MM.1S (cell line): ENCODE measurements at regions not wholly inside any gene's neighbourhood (a gene's known extent, or its start where the extent isn't known, plus 50 kb on each side); places are given as distances from the start of the nearest gene placed in this dataset.

ENCODE experiments used
- DNase-seq: peaks from one replicate; pipeline ENCODE4 v3.0.0-alpha.2; 2015
- H2AFZ ChIP-seq: fragments of 300-600 bp; sonication (generic); 2 replicates; pipeline ENCODE4 v1.6.0; 2016; ENCODE audit warnings: antibody characterized with exemption, low read length
- H3F3A ChIP-seq: fragments of 300-600 bp; sonication (generic); 2 replicates; pipeline ENCODE4 v1.6.1; 2016; ENCODE audit warnings: mild to moderate bottlenecking, antibody characterized with exemption, low read length, moderate library complexity, mixed read lengths; ENCODE audit not compliant: insufficient read depth
- H3K27ac ChIP-seq: fragments of 300-600 bp; sonication (generic); 2 replicates; pipeline ENCODE4 v1.5.1; 2016; ENCODE audit warnings: mild to moderate bottlenecking, low read length
- H3K27me3 ChIP-seq: fragments of 300-600 bp; sonication (generic); replicated peaks from 2 replicates; pipeline ENCODE4 v1.6.0; 2016; ENCODE audit warnings: low read length; ENCODE audit not compliant: insufficient read depth
- H3K36me3 ChIP-seq: fragments of 300-600 bp; sonication (generic); replicated peaks from 2 replicates; pipeline ENCODE4 v1.6.1; 2016; ENCODE audit warnings: mild to moderate bottlenecking, low read length, mixed read lengths; ENCODE audit not compliant: insufficient read depth
- H3K4me1 ChIP-seq: fragments of 300-600 bp; sonication (generic); 2 replicates; pipeline ENCODE4 v1.6.1; 2016; ENCODE audit warnings: low read length, mixed read lengths
- H3K4me2 ChIP-seq: fragments of 300-600 bp; sonication (generic); 2 replicates; pipeline ENCODE4 v1.6.0; 2016; ENCODE audit warnings: low read depth, low read length
- H3K4me3 ChIP-seq: fragments of 300-600 bp; sonication (generic); 2 replicates; pipeline ENCODE4 v1.5.1; 2016; ENCODE audit warnings: low read length, mixed read lengths
- H3K79me2 ChIP-seq: fragments of 300-600 bp; sonication (generic); 2 replicates; pipeline ENCODE4 v1.6.1; 2016; ENCODE audit warnings: mixed run types, low read length, mixed read lengths
- H3K9ac ChIP-seq: fragments of 300-600 bp; sonication (generic); 2 replicates; pipeline ENCODE4 v1.6.1; 2016; ENCODE audit warnings: low read length, mixed read lengths
- H3K9me2 ChIP-seq: fragments of 300-600 bp; sonication (generic); replicated peaks from 2 replicates; pipeline ENCODE4 v1.6.1; 2016; ENCODE audit warnings: mild to moderate bottlenecking, low read length, mixed read lengths; ENCODE audit not compliant: insufficient read depth
- H3K9me3 ChIP-seq: fragments of 300-600 bp; sonication (generic); replicated peaks from 2 replicates; pipeline ENCODE4 v1.6.1; 2016; ENCODE audit warnings: mild to moderate bottlenecking, low read length, mixed read lengths; ENCODE audit not compliant: insufficient read depth
- H4K20me1 ChIP-seq: fragments of 300-600 bp; sonication (generic); 2 replicates; pipeline ENCODE4 v1.6.1; 2016; ENCODE audit warnings: mild to moderate bottlenecking, low read length, moderate library complexity, mixed read lengths; ENCODE audit not compliant: insufficient read depth
- EZH2 ChIP-seq: fragments of 300-600 bp; sonication (generic); optimal IDR thresholded peaks from 2 replicates; pipeline ENCODE3; 2017; ENCODE audit warnings: low read depth, mild to moderate bottlenecking, antibody characterized with exemption, low read length, mixed read lengths
- EZH2phosphoT487 ChIP-seq: fragments of 300-600 bp; sonication (generic); IDR thresholded peaks from 2 replicates; pipeline ENCODE4 v1.6.1; 2018; ENCODE audit warnings: antibody characterized with exemption, low read length
- TF ChIP-seq, protein P1 (sequence below): fragments of 300-600 bp; sonication (generic); IDR thresholded peaks from 2 replicates; pipeline ENCODE4 v1.5.1; 2016; ENCODE audit warnings: antibody characterized with exemption, low read length, mixed read lengths

DNA sequence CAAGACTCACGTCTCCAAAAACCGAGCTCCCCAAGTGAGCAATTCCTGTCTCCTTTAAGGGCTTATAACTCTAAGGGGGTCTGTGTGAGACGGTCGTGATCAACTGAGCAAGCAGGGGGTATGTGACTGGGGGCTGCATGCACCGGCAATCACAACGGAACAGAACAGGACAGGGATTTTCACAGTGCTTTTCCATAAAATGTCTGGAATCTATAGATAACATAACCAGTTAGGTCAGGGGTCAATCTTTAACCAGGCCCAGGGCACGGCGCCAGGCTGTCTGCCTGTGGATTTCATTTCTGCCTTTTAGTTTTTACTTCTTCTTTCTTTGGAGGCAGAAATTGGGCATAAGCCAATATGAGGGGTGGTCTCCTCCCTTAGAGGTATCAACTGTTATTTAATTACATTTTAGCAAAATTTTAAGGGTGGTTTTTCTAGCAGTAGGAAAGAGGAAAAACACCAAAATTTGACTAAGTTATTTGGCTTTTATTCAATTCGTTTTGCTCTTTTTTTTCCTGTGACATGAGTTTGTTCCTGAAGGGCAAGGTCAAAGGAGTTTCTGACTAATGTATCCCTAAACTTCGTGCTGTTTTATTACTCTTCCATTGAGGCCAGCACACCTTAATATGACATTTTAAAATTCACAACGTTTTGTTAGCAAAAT lies 121.4 kb upstream of the SEC61G start:
- no peak for TF ChIP-seq EZH2phosphoT487
- no peak for TF ChIP-seq EZH2
- TF ChIP-seq, protein P1, sequence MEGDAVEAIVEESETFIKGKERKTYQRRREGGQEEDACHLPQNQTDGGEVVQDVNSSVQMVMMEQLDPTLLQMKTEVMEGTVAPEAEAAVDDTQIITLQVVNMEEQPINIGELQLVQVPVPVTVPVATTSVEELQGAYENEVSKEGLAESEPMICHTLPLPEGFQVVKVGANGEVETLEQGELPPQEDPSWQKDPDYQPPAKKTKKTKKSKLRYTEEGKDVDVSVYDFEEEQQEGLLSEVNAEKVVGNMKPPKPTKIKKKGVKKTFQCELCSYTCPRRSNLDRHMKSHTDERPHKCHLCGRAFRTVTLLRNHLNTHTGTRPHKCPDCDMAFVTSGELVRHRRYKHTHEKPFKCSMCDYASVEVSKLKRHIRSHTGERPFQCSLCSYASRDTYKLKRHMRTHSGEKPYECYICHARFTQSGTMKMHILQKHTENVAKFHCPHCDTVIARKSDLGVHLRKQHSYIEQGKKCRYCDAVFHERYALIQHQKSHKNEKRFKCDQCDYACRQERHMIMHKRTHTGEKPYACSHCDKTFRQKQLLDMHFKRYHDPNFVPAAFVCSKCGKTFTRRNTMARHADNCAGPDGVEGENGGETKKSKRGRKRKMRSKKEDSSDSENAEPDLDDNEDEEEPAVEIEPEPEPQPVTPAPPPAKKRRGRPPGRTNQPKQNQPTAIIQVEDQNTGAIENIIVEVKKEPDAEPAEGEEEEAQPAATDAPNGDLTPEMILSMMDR: no peak
- Histone ChIP-seq H3K9me2 (no peaks in the 10 kb centered on the region), H4K20me1 (no peaks in the 10 kb centered on the region), H3K36me3 (no peaks in the 10 kb centered on the region), H3K9ac (no peak overlapping the region), H3F3A (no peaks in the 10 kb centered on the region), H3K9me3 (no peaks in the 10 kb centered on the region), H3K27me3 (no peaks in the 10 kb centered on the region), H3K4me3 (no peak overlapping the region), H2AFZ (no peak overlapping the region), H3K4me2 (no peak overlapping the region), H3K79me2 (no peaks in the 10 kb centered on the region), H3K4me1 (no peaks in the 10 kb centered on the region), H3K27ac (no peak overlapping the region)
- no peak for DNase-seq

DNA sequence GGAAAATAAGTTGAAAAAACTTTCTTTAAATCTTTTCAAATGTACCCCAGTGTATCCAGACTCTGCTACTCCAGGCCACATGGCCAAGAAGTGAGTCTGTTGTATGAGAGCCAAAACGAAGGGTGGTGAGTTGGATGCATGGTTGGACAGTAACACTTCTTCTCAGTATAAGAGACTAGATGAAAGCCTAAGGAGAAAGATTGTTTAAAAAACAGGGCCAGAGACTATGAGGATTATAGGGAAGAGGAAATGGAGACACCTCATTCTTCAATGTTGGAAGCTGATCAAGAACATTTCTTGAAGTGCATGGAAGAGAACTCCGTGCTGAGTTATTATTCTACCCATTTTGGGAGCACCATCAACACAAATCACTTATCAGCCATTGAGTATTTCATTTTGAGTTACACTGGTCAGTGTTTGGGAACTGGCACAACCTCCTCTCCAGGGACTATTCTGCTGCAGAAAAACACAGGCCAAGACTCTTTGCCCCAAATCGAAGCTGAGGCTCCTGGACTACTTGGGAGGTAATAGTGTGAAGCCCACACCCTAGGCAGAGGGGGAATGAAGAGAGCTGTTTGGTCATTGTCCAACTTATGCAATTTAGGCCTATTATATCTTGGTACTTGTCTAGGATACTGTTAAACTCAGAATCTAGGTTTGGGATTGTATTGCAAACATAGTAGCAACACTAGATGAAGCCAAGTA lies 123.0 kb upstream of the SEC61G start:
- TF ChIP-seq, protein P1: no peak
- TF ChIP-seq EZH2phosphoT487: no peak
- no peak for TF ChIP-seq EZH2
- Histone ChIP-seq H3K27me3 (no peaks in the 10 kb centered on the region), H4K20me1 (no peaks in the 10 kb centered on the region), H3K27ac (no peak overlapping the region), H3K4me3 (no peak overlapping the region), H3K4me1 (no peaks in the 10 kb centered on the region), H3K9me3 (no peaks in the 10 kb centered on the region), H3K79me2 (no peaks in the 10 kb centered on the region), H3K9me2 (no peaks in the 10 kb centered on the region), H3K4me2 (no peak overlapping the region), H3K9ac (no peak overlapping the region), H2AFZ (no peak overlapping the region), H3K36me3 (no peaks in the 10 kb centered on the region), H3F3A (no peaks in the 10 kb centered on the region)
- DNase-seq: no peak

DNA sequence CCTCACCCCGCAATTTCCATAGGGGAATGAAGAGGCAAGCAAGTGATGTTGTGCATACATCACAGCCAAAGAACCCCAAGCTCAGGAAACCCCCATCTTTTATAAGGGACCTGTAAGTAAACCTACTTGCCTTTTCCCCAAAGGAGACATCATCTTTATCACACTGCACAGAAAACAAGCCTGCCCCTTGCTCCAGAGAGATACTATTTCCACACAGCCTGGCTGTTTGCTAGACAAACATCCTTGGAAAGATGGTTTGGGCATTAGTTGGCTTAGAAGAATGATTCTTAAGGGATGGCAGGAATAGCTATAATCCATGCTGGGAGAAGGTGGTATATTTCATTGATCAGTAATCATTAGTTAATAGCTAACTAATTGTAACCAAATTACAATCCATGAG lies 123.7 kb upstream of the SEC61G start:
- Histone ChIP-seq H3K27ac (no peak overlapping the region), H3F3A (no peaks in the 10 kb centered on the region), H3K79me2 (no peaks in the 10 kb centered on the region)

More for the DNA sequence above, 123.7 kb upstream of the SEC61G start:
- H3K9me2 ChIP-seq: no peaks in the 10 kb centered on the region
- H3K9ac ChIP-seq: no peak overlapping the region
- no peak overlapping the region for H2AFZ ChIP-seq
- TF ChIP-seq EZH2 (no peak), EZH2phosphoT487 (no peak)
- TF ChIP-seq, protein P1: no peak
- H3K36me3 ChIP-seq: no peaks in the 10 kb centered on the region
- H3K4me1 ChIP-seq: no peaks in the 10 kb centered on the region
- no peak for DNase-seq
- no peak overlapping the region for H3K4me3 ChIP-seq
- no peak overlapping the region for H3K4me2 ChIP-seq
- H3K9me3 ChIP-seq: no peaks in the 10 kb centered on the region
- H4K20me1 ChIP-seq: no peaks in the 10 kb centered on the region
- no peaks in the 10 kb centered on the region for H3K27me3 ChIP-seq
